GM23338 (cell line): ENCODE measurements at regions not wholly inside any gene's neighbourhood (a gene's known extent, or its start where the extent isn't known, plus 50 kb on each side); places are given as distances from the start of the nearest gene placed in this dataset.

Experiments
- ATAC-seq: fragments of 200-7000 bp; cut with Tn5 transposase; 3 replicates; pipeline ENCODE4 v1.9.1; 2020
- DNase-seq: peaks from one replicate; pipeline ENCODE4 v3.0.0-alpha.2; 2015; ENCODE audit warnings: low spot score
- H2AFZ ChIP-seq: fragments of 200-600 bp; sonication (generic); 2 replicates; pipeline ENCODE4 v1.8.0; 2016; ENCODE audit warnings: antibody characterized with exemption, mild to moderate bottlenecking, moderate library complexity
- H3F3A ChIP-seq: fragments of 200-600 bp; sonication (generic); replicated peaks from 2 replicates; pipeline ENCODE4 v1.8.0; 2017; ENCODE audit warnings: antibody characterized with exemption, mixed run types, low read depth
- H3K27ac ChIP-seq: fragments of 200-600 bp; sonication (generic); 2 replicates; pipeline ENCODE4 v1.6.1; 2016; ENCODE audit warnings: low read depth
- H3K27me3 ChIP-seq: fragments of 200-600 bp; sonication (generic); 2 replicates; pipeline ENCODE4 v1.8.0; 2016; ENCODE audit warnings: mild to moderate bottlenecking, mixed run types, moderate library complexity; ENCODE audit not compliant: insufficient read depth
- H3K36me3 ChIP-seq: fragments of 200-600 bp; sonication (generic); 2 replicates; pipeline ENCODE4 v1.8.0; 2016; ENCODE audit warnings: mild to moderate bottlenecking; ENCODE audit not compliant: insufficient read depth
- H3K4me1 ChIP-seq: fragments of 200-600 bp; sonication (generic); 2 replicates; pipeline ENCODE4 v1.8.0; 2016; ENCODE audit warnings: mild to moderate bottlenecking, moderate library complexity; ENCODE audit not compliant: insufficient read depth
- H3K4me2 ChIP-seq: fragments of 200-600 bp; sonication (generic); 2 replicates; pipeline ENCODE4 v1.7.1; 2017; ENCODE audit warnings: mixed run types
- H3K4me3 ChIP-seq: fragments of 200-600 bp; sonication (generic); 2 replicates; pipeline ENCODE4 v1.6.1; 2016; ENCODE audit warnings: mixed run types
- H3K79me2 ChIP-seq: fragments of 200-600 bp; sonication (generic); replicated peaks from 2 replicates; pipeline ENCODE4 v1.8.0; 2017; ENCODE audit warnings: mild to moderate bottlenecking; ENCODE audit not compliant: insufficient read depth
- H3K9me2 ChIP-seq: fragments of 200-600 bp; sonication (generic); 2 replicates; pipeline ENCODE4 v1.8.0; 2017; ENCODE audit not compliant: insufficient read depth
- H4K20me1 ChIP-seq: fragments of 200-600 bp; sonication (generic); replicated peaks from 2 replicates; pipeline ENCODE4 v1.8.0; 2017; ENCODE audit warnings: mild to moderate bottlenecking; ENCODE audit not compliant: insufficient read depth
- H3K27ac Mint-ChIP-seq: 2 replicates; pipeline ENCODE4 v1.8.0; 2020; ENCODE audit warnings: inconsistent platforms, mild to moderate bottlenecking, moderate library complexity, mixed read lengths
- H3K27me3 Mint-ChIP-seq: 3 replicates; pipeline ENCODE4 v1.8.0; 2022; ENCODE audit warnings: low read depth, mild to moderate bottlenecking, moderate library complexity, mixed read lengths, inconsistent platforms; ENCODE audit not compliant: insufficient read depth, poor library complexity
- H3K36me3 Mint-ChIP-seq: 3 replicates; pipeline ENCODE4 v1.8.0; 2021; ENCODE audit warnings: low read depth, mild to moderate bottlenecking, inconsistent platforms, moderate library complexity, mixed read lengths
- H3K4me1 Mint-ChIP-seq: 3 replicates; pipeline ENCODE4 v1.8.0; 2020; ENCODE audit warnings: mild to moderate bottlenecking, inconsistent platforms, mixed read lengths
- H3K4me3 Mint-ChIP-seq: 3 replicates; pipeline ENCODE4 v1.8.0; 2021; ENCODE audit warnings: moderate library complexity, mild to moderate bottlenecking, inconsistent platforms, mixed read lengths
- H3K9me3 Mint-ChIP-seq: 3 replicates; pipeline ENCODE4 v1.8.0; 2020; ENCODE audit warnings: moderate library complexity, mild to moderate bottlenecking, inconsistent platforms, mixed read lengths
- EZH2 ChIP-seq: fragments of 200-600 bp; sonication (generic); IDR thresholded peaks from one replicate; pipeline ENCODE4 v1.8.0; 2017; ENCODE audit warnings: antibody characterized with exemption, mild to moderate bottlenecking, low read depth; ENCODE audit not compliant: unreplicated experiment
- JUNB ChIP-seq: IDR thresholded peaks from one replicate; pipeline ENCODE4 v1.6.1; 2016; ENCODE audit warnings: antibody characterized with exemption; ENCODE audit not compliant: unreplicated experiment
- STAT1 ChIP-seq: IDR thresholded peaks from one replicate; pipeline ENCODE4 v1.6.1; 2016; ENCODE audit warnings: antibody characterized with exemption; ENCODE audit not compliant: unreplicated experiment
- ZNF114 ChIP-seq: fragments of 250-450 bp; sonication (Bioruptor Pico); IDR thresholded peaks from 2 replicates; pipeline ENCODE4 v1.5.0; 2020; ENCODE audit warnings: mild to moderate bottlenecking, moderate library complexity
- ZNF331 ChIP-seq: fragments of 250-450 bp; sonication (Bioruptor Pico); IDR thresholded peaks from 2 replicates; pipeline ENCODE4 v1.5.0; 2020; ENCODE audit warnings: low read depth, mild to moderate bottlenecking, moderate library complexity
- TF ChIP-seq, protein P1 (sequence below): IDR thresholded peaks from one replicate; pipeline ENCODE4 v1.6.1; 2018; ENCODE audit warnings: antibody characterized with exemption; ENCODE audit not compliant: unreplicated experiment
- TF ChIP-seq, protein P2 (sequence below): IDR thresholded peaks from 2 replicates; pipeline ENCODE4 v1.6.1; 2016; ENCODE audit warnings: antibody characterized with exemption
- TF ChIP-seq, protein P3 (sequence below): fragments of 250-450 bp; sonication (Bioruptor Pico); IDR thresholded peaks from 2 replicates; pipeline ENCODE4 v1.5.0; 2020; ENCODE audit warnings: mild to moderate bottlenecking, moderate library complexity

DNA sequence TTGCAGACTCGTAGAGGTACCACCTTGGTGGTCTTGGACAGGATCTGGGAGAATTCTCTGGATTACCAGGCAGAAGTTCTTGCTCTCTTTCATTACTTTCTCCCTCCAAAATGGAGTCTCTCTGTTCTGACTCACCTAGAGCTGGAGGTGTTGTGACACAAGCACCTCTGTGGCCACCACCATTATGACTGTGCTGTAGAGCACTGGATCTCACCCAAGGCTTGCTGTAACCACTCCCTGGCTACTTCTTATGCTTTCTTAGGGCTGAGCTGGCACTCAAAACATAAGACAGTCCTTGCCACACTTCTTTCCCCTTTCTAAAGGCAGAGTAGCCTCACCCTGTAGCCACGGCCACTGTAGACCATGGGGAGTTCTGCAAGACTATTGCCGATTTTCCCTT is 296.6 kb upstream of the DIPK2B start (continued):
- TF ChIP-seq, protein P1, sequence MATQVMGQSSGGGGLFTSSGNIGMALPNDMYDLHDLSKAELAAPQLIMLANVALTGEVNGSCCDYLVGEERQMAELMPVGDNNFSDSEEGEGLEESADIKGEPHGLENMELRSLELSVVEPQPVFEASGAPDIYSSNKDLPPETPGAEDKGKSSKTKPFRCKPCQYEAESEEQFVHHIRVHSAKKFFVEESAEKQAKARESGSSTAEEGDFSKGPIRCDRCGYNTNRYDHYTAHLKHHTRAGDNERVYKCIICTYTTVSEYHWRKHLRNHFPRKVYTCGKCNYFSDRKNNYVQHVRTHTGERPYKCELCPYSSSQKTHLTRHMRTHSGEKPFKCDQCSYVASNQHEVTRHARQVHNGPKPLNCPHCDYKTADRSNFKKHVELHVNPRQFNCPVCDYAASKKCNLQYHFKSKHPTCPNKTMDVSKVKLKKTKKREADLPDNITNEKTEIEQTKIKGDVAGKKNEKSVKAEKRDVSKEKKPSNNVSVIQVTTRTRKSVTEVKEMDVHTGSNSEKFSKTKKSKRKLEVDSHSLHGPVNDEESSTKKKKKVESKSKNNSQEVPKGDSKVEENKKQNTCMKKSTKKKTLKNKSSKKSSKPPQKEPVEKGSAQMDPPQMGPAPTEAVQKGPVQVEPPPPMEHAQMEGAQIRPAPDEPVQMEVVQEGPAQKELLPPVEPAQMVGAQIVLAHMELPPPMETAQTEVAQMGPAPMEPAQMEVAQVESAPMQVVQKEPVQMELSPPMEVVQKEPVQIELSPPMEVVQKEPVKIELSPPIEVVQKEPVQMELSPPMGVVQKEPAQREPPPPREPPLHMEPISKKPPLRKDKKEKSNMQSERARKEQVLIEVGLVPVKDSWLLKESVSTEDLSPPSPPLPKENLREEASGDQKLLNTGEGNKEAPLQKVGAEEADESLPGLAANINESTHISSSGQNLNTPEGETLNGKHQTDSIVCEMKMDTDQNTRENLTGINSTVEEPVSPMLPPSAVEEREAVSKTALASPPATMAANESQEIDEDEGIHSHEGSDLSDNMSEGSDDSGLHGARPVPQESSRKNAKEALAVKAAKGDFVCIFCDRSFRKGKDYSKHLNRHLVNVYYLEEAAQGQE: no peak
- TF ChIP-seq ZNF114 (CRISPR knock-in tag) (no peak), STAT1 (no peak), JUNB (no peak)
- TF ChIP-seq, protein P2, sequence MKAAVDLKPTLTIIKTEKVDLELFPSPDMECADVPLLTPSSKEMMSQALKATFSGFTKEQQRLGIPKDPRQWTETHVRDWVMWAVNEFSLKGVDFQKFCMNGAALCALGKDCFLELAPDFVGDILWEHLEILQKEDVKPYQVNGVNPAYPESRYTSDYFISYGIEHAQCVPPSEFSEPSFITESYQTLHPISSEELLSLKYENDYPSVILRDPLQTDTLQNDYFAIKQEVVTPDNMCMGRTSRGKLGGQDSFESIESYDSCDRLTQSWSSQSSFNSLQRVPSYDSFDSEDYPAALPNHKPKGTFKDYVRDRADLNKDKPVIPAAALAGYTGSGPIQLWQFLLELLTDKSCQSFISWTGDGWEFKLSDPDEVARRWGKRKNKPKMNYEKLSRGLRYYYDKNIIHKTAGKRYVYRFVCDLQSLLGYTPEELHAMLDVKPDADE: no peak

DNA sequence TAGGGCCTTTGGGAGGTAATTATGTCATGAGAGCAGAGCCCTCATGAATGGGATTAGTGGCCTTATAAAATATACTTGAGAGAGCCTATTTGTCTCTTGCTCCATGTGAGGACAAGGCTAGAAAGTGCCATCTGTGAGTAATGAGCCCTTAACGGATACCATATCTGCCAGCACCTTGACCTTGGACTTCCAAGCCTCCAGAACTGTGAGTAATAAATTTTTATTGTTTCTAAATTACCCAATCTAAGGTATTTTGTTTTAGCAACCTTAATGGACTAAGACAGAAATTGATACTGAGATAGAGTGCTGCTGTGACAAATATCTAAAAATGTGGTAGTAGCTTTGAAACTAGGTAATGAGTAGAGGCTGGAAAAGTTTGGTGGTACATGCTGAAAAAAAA is 285.0 kb upstream of the DIPK2B start:
- Histone ChIP-seq H3K4me2 (no peak overlapping the region), H3K79me2 (no peaks in the 10 kb centered on the region), H3K36me3 (no peaks in the 10 kb centered on the region), H2AFZ (no peak overlapping the region), H3K27ac (no peak overlapping the region), H3K9me2 (no peaks in the 10 kb centered on the region), H4K20me1 (no peaks in the 10 kb centered on the region), H3K27me3 (no peaks in the 10 kb centered on the region), H3K4me1 (no peaks in the 10 kb centered on the region), H3K4me3 (no peak overlapping the region), H3F3A (no peaks in the 10 kb centered on the region)
- H3K4me3 Mint-ChIP-seq: no peak overlapping the region
- H3K9me3 Mint-ChIP-seq: no peaks in the 10 kb centered on the region
- no peak overlapping the region for H3K27ac Mint-ChIP-seq
- ATAC-seq (no peak), DNase-seq (no peak)
- TF ChIP-seq ZNF331 (CRISPR knock-in tag): no peak
- TF ChIP-seq EZH2: no peak
- no peaks in the 10 kb centered on the region for H3K27me3 Mint-ChIP-seq
- H3K36me3 Mint-ChIP-seq: no peaks in the 10 kb centered on the region
- H3K4me1 Mint-ChIP-seq: 0 out of 3 replicates have a peak, but pooled peaks cover 2% of the 10 kb centered on the region

DNA sequence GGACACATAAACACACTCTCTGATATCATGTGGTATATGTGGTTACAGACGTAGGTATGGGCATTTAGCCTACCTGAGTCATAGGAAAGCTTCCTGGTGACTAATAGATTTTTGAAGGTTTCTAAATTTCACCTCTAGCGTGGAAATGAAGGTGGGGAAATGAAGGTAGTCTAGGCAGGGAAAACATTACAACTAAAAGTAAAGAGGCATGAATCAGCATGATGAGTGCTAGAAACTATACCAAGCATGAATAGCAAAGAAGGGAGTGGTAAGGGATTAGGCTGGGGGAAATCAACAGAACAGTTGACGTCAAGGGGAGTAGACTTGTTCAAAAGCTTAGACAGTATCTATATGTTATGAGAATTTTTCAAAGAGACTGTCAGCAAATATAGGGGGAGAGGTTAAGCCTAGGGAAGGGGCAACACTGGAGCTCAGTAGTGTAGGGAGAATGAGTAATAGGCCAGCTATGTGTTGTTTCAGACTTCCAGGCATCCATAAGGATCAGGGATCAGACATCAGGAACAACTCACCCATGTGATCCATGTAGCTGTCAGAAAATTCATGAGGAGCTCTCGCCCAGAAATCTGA is 279.3 kb upstream of the DIPK2B start:
- Histone ChIP-seq H3K4me3 (no peak overlapping the region), H3F3A (no peaks in the 10 kb centered on the region), H3K4me2 (no peak overlapping the region), H4K20me1 (no peaks in the 10 kb centered on the region), H3K27me3 (no peaks in the 10 kb centered on the region), H3K27ac (no peak overlapping the region), H3K36me3 (no peaks in the 10 kb centered on the region), H2AFZ (no peak overlapping the region), H3K79me2 (no peaks in the 10 kb centered on the region), H3K4me1 (no peaks in the 10 kb centered on the region), H3K9me2 (no peaks in the 10 kb centered on the region)
- H3K4me1 Mint-ChIP-seq: no peaks in the 10 kb centered on the region
- no peaks in the 10 kb centered on the region for H3K36me3 Mint-ChIP-seq
- H3K27me3 Mint-ChIP-seq: no peaks in the 10 kb centered on the region
- DNase-seq: no peak
- no peak overlapping the region for H3K4me3 Mint-ChIP-seq
- no peak overlapping the region for H3K27ac Mint-ChIP-seq
- no peak for ATAC-seq
- H3K9me3 Mint-ChIP-seq: no peaks in the 10 kb centered on the region
- TF ChIP-seq ZNF331 (CRISPR knock-in tag): no peak
- TF ChIP-seq, protein P2: no peak
- TF ChIP-seq, protein P3, sequence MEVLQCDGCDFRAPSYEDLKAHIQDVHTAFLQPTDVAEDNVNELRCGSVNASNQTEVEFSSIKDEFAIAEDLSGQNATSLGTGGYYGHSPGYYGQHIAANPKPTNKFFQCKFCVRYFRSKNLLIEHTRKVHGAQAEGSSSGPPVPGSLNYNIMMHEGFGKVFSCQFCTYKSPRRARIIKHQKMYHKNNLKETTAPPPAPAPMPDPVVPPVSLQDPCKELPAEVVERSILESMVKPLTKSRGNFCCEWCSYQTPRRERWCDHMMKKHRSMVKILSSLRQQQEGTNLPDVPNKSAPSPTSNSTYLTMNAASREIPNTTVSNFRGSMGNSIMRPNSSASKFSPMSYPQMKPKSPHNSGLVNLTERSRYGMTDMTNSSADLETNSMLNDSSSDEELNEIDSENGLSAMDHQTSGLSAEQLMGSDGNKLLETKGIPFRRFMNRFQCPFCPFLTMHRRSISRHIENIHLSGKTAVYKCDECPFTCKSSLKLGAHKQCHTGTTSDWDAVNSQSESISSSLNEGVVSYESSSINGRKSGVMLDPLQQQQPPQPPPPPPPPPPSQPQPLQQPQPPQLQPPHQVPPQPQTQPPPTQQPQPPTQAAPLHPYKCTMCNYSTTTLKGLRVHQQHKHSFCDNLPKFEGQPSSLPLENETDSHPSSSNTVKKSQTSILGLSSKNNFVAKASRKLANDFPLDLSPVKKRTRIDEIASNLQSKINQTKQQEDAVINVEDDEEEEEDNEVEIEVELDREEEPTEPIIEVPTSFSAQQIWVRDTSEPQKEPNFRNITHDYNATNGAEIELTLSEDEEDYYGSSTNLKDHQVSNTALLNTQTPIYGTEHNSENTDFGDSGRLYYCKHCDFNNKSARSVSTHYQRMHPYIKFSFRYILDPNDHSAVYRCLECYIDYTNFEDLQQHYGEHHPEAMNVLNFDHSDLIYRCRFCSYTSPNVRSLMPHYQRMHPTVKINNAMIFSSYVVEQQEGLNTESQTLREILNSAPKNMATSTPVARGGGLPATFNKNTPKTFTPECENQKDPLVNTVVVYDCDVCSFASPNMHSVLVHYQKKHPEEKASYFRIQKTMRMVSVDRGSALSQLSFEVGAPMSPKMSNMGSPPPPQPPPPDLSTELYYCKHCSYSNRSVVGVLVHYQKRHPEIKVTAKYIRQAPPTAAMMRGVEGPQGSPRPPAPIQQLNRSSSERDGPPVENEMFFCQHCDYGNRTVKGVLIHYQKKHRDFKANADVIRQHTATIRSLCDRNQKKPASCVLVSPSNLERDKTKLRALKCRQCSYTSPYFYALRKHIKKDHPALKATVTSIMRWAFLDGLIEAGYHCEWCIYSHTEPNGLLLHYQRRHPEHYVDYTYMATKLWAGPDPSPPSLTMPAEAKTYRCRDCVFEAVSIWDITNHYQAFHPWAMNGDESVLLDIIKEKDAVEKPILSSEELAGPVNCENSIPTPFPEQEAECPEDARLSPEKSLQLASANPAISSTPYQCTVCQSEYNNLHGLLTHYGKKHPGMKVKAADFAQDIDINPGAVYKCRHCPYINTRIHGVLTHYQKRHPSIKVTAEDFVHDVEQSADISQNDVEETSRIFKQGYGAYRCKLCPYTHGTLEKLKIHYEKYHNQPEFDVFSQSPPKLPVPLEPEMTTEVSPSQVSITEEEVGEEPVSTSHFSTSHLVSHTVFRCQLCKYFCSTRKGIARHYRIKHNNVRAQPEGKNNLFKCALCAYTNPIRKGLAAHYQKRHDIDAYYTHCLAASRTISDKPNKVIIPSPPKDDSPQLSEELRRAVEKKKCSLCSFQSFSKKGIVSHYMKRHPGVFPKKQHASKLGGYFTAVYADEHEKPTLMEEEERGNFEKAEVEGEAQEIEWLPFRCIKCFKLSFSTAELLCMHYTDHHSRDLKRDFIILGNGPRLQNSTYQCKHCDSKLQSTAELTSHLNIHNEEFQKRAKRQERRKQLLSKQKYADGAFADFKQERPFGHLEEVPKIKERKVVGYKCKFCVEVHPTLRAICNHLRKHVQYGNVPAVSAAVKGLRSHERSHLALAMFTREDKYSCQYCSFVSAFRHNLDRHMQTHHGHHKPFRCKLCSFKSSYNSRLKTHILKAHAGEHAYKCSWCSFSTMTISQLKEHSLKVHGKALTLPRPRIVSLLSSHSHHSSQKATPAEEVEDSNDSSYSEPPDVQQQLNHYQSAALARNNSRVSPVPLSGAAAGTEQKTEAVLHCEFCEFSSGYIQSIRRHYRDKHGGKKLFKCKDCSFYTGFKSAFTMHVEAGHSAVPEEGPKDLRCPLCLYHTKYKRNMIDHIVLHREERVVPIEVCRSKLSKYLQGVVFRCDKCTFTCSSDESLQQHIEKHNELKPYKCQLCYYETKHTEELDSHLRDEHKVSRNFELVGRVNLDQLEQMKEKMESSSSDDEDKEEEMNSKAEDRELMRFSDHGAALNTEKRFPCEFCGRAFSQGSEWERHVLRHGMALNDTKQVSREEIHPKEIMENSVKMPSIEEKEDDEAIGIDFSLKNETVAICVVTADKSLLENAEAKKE (CRISPR knock-in tag): no peak
